Mesenchymal stem cell (in vitro differentiated cells and primary cell): ENCODE measurements at regions not wholly inside any gene's neighbourhood (a gene's known extent, or its start where the extent isn't known, plus 50 kb on each side); places are given as distances from the start of the nearest gene placed in this dataset.

Experiments used
- DNase-seq: peaks from one replicate; pipeline ENCODE4 v3.0.0-alpha.2; 2013
- H2AFZ ChIP-seq: one replicate; pipeline ENCODE4 v1.6.1; 2013; ENCODE audit warnings: low read depth, mild to moderate bottlenecking, control low read depth, inconsistent platforms, low read length, moderate library complexity
- H2AK5ac ChIP-seq: 2 replicates; pipeline ENCODE4 v1.6.1; 2013; ENCODE audit warnings: low read length, moderate library complexity, mild to moderate bottlenecking, inconsistent platforms; ENCODE audit not compliant: severe bottlenecking
- H2BK120ac ChIP-seq: one replicate; pipeline ENCODE4 v1.6.1; 2013; ENCODE audit warnings: low read depth, mild to moderate bottlenecking, inconsistent platforms, low read length, moderate library complexity
- H2BK12ac ChIP-seq, 2 experiments: one replicate each; pipeline ENCODE4 v1.6.1; 2013; ENCODE audit warnings: inconsistent platforms in 2 of 2, low read length in 2 of 2, mild to moderate bottlenecking in 2 of 2, moderate library complexity in 2 of 2, control low read depth in 1 of 2
- H2BK15ac ChIP-seq: one replicate; pipeline ENCODE4 v1.6.1; 2013; ENCODE audit warnings: mild to moderate bottlenecking, low read depth, inconsistent platforms; ENCODE audit not compliant: poor library complexity, severe bottlenecking
- H2BK5ac ChIP-seq: 2 replicates; pipeline ENCODE4 v1.6.1; 2013; ENCODE audit warnings: low read depth, mild to moderate bottlenecking, low read length, control low read depth, inconsistent platforms; ENCODE audit not compliant: poor library complexity, severe bottlenecking
- H3K14ac ChIP-seq, 2 experiments: one replicate each; pipeline ENCODE4 v1.6.1; 2013; ENCODE audit warnings: inconsistent platforms in 2 of 2, low read length in 2 of 2, control low read depth in 1 of 2, mild to moderate bottlenecking in 1 of 2, moderate library complexity in 1 of 2
- H3K18ac ChIP-seq, 2 experiments: one replicate each; pipeline ENCODE4 v1.6.1; 2013; ENCODE audit warnings: inconsistent platforms in 2 of 2, low read length in 2 of 2, control low read depth in 1 of 2, low read depth in 1 of 2, mild to moderate bottlenecking in 1 of 2
- H3K23ac ChIP-seq, 2 experiments: one replicate each; pipeline ENCODE4 v1.6.1; 2013; ENCODE audit warnings: inconsistent platforms in 2 of 2, low read length in 2 of 2, mild to moderate bottlenecking in 2 of 2, moderate library complexity in 2 of 2, control low read depth in 1 of 2
- H3K27ac ChIP-seq: 2 replicates; pipeline ENCODE4 v1.5.1; 2013; ENCODE audit warnings: mild to moderate bottlenecking, moderate library complexity, low read length, control low read depth, inconsistent platforms; ENCODE audit not compliant: poor library complexity, severe bottlenecking
- H3K27me3 ChIP-seq, 2 experiments: 2 replicates each; pipeline versions ENCODE4 v1.6.1 to v1.7.0; 2013; ENCODE audit warnings: low read length in 2 of 2, mild to moderate bottlenecking in 2 of 2, moderate library complexity in 2 of 2, control low read depth in 1 of 2, inconsistent platforms in 1 of 2; ENCODE audit not compliant: control insufficient read depth in 1 of 2, insufficient read depth in 1 of 2
- H3K36me3 ChIP-seq, 2 experiments: 2 replicates each; pipeline versions ENCODE4 v1.6.1 to v1.7.0; 2013; ENCODE audit warnings: low read length in 2 of 2, control low read depth in 1 of 2, inconsistent platforms in 1 of 2, low read depth in 1 of 2, mild to moderate bottlenecking in 1 of 2; ENCODE audit not compliant: insufficient read depth in 2 of 2, control insufficient read depth in 1 of 2
- H3K4ac ChIP-seq, 2 experiments: one replicate each; pipeline ENCODE4 v1.6.1; 2013; ENCODE audit warnings: inconsistent platforms in 2 of 2, low read length in 2 of 2, mild to moderate bottlenecking in 2 of 2, moderate library complexity in 2 of 2, control low read depth in 1 of 2, low read depth in 1 of 2
- H3K4me1 ChIP-seq: 2 replicates; pipeline ENCODE4 v1.6.1; 2013; ENCODE audit warnings: low read depth, low read length, control low read depth; ENCODE audit not compliant: control insufficient read depth, insufficient read depth
- H3K4me2 ChIP-seq: 2 replicates; pipeline ENCODE4 v1.6.1; 2013; ENCODE audit warnings: low read length, mild to moderate bottlenecking, inconsistent platforms; ENCODE audit not compliant: poor library complexity, severe bottlenecking
- H3K4me3 ChIP-seq, 2 experiments: 2 replicates each; pipeline versions ENCODE4 v1.5.1 to v1.7.0; 2013; ENCODE audit warnings: low read length in 2 of 2, mild to moderate bottlenecking in 2 of 2, control low read depth in 1 of 2, low read depth in 1 of 2; ENCODE audit not compliant: insufficient read depth in 1 of 2
- H3K79me1 ChIP-seq: replicated peaks from 2 replicates; pipeline ENCODE4 v1.6.1; 2013; ENCODE audit warnings: mild to moderate bottlenecking, control low read depth, low read length, inconsistent platforms; ENCODE audit not compliant: poor library complexity, severe bottlenecking
- H3K9ac ChIP-seq: 2 replicates; pipeline ENCODE4 v1.7.0; 2013; ENCODE audit warnings: mild to moderate bottlenecking, low read length, moderate library complexity
- H3K9me3 ChIP-seq: 2 replicates; pipeline ENCODE4 v1.7.0; 2013; ENCODE audit warnings: mild to moderate bottlenecking, low read length; ENCODE audit not compliant: control insufficient read depth
- H4K8ac ChIP-seq: one replicate; pipeline ENCODE4 v1.6.1; 2013; ENCODE audit warnings: inconsistent platforms, mild to moderate bottlenecking, low read length, moderate library complexity
- H4K91ac ChIP-seq: one replicate; pipeline ENCODE4 v1.6.1; 2013; ENCODE audit warnings: mild to moderate bottlenecking, low read length, inconsistent platforms
- WGBS: methylation state at CpG from one replicate; pipeline ENCODE4 v1.1.7; 2013; ENCODE audit warnings: mixed read lengths; 5-methylcytosine and 5-hydroxymethylcytosine counted together

GRCh38 chr16:18069683-18070082, 266.9 kb downstream of the NPIPA8 start:
- Histone ChIP-seq H4K8ac (no peak overlapping the region), H3K4me2 (no peak overlapping the region), H3K27ac (no peak overlapping the region), H2AFZ (no peak overlapping the region), H3K9ac (no peak overlapping the region), H3K27me3 (no peaks in the 10 kb centered on the region), H3K4me3 (no peak overlapping the region), H3K4me1 (no peaks in the 10 kb centered on the region), H3K36me3 (no peaks in the 10 kb centered on the region), H2BK120ac (no peak overlapping the region), H3K4ac (no peak overlapping the region), H3K79me1 (no peaks in the 10 kb centered on the region), H3K14ac (no peak overlapping the region), H3K23ac (no peak overlapping the region), H2BK12ac (no peak overlapping the region), H4K91ac (no peak overlapping the region), H3K18ac (no peak overlapping the region), H2BK5ac (no peak overlapping the region), H2AK5ac (no peak overlapping the region), H3K9me3 (no peaks in the 10 kb centered on the region), H2BK15ac (no peak overlapping the region)
- no peak for DNase-seq

DNA sequence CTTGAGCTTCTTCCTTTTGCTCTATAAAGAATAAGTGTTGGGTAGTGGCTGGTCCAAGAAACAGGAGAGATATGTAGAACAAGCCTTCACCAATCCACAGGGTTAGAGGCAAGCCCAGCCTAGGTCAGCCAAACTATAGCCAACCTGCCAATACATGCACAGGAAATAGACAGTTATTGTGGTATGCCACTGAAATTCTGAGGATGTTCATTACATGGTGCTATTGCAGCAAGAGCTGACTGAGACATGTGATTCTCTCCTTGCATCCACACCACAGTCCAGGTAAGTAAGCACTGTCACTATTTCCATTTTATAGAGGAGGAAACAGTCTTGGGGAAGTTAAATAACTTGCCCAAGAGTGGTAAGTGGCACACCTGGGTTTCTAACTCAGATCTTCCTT, 268.1 kb downstream of the NPIPA8 start:
- H3K4me1 ChIP-seq = no peaks in the 10 kb centered on the region
- H3K79me1 ChIP-seq = no peaks in the 10 kb centered on the region
- no peak overlapping the region for H3K23ac ChIP-seq
- H3K9me3 ChIP-seq = peaks cover 3% of the 10 kb centered on the region
- H2AK5ac ChIP-seq = no peak overlapping the region
- no peak for DNase-seq
- no peak overlapping the region for H3K4me3 ChIP-seq
- no peak overlapping the region for H2BK120ac ChIP-seq
- H3K9ac ChIP-seq = no peak overlapping the region
- no peak overlapping the region for H4K8ac ChIP-seq
- no peak overlapping the region for H3K4me2 ChIP-seq
- H2BK12ac ChIP-seq = no peak overlapping the region
- H3K27ac ChIP-seq = no peak overlapping the region
- no peaks in the 10 kb centered on the region for H3K27me3 ChIP-seq
- no peak overlapping the region for H3K14ac ChIP-seq
- H3K18ac ChIP-seq = no peak overlapping the region
- H3K4ac ChIP-seq = no peak overlapping the region
- no peak overlapping the region for H4K91ac ChIP-seq
- no peak overlapping the region for H2AFZ ChIP-seq
- H3K36me3 ChIP-seq = no peaks in the 10 kb centered on the region
- H2BK5ac ChIP-seq = no peak overlapping the region
- no peak overlapping the region for H2BK15ac ChIP-seq

GRCh38 chr16:18062713-18063112, 273.8 kb downstream of the NPIPA8 start:
- WGBS = 65% methylated on average over 9 of the region's 9 CpGs
- no peak overlapping the region for H4K91ac ChIP-seq
- peaks cover 3% of the 10 kb centered on the region for H3K9me3 ChIP-seq
- no peaks in the 10 kb centered on the region for H3K4me1 ChIP-seq
- no peak overlapping the region for H2BK120ac ChIP-seq
- no peaks in the 10 kb centered on the region for H3K36me3 ChIP-seq
- H3K4me2 ChIP-seq = no peak overlapping the region
- DNase-seq = no peak
- no peak overlapping the region for H2BK12ac ChIP-seq
- H3K4me3 ChIP-seq = no peak overlapping the region
- H3K27ac ChIP-seq = no peak overlapping the region
- no peak overlapping the region for H2AFZ ChIP-seq
- no peak overlapping the region for H3K14ac ChIP-seq
- H3K18ac ChIP-seq = no peak overlapping the region
- H2BK5ac ChIP-seq = no peak overlapping the region
- H2AK5ac ChIP-seq = no peak overlapping the region
- H3K27me3 ChIP-seq = no peaks in the 10 kb centered on the region
- no peak overlapping the region for H2BK15ac ChIP-seq
- H3K23ac ChIP-seq = no peak overlapping the region
- H3K9ac ChIP-seq = no peak overlapping the region
- H3K79me1 ChIP-seq = no peaks in the 10 kb centered on the region
- no peak overlapping the region for H4K8ac ChIP-seq
- no peak overlapping the region for H3K4ac ChIP-seq

GRCh38 chr16:18060351-18060750, 276.2 kb downstream of the NPIPA8 start:
- Histone ChIP-seq H3K79me1 (no peaks in the 10 kb centered on the region), H3K36me3 (no peaks in the 10 kb centered on the region)

More at GRCh38 chr16:18060351-18060750, 276.2 kb downstream of the NPIPA8 start:
- Histone ChIP-seq H3K14ac (no peak overlapping the region), H2BK120ac (no peak overlapping the region), H2BK15ac (no peak overlapping the region), H3K23ac (no peak overlapping the region), H3K9ac (no peak overlapping the region), H3K4ac (no peak overlapping the region), H2AFZ (no peak overlapping the region), H2BK12ac (no peak overlapping the region), H3K4me2 (no peak overlapping the region), H3K27me3 (no peaks in the 10 kb centered on the region), H3K4me1 (no peaks in the 10 kb centered on the region), H3K9me3 (peaks cover 3% of the 10 kb centered on the region), H3K27ac (no peak overlapping the region), H3K18ac (no peak overlapping the region), H3K4me3 (no peak overlapping the region), H4K91ac (no peak overlapping the region), H2BK5ac (no peak overlapping the region), H2AK5ac (no peak overlapping the region), H4K8ac (no peak overlapping the region)
- no peak for DNase-seq
- WGBS = 58% methylated on average over 7 of the region's 7 CpGs
